Fibroblast of the aortic adventitia (primary cell): ENCODE measurements at regions not wholly inside any gene's neighbourhood (a gene's known extent, or its start where the extent isn't known, plus 50 kb on each side); places are given as distances from the start of the nearest gene placed in this dataset.
A peak's percentile ranks its signal among the peaks of the same experiment; 100 is the strongest.

ENCODE experiments used
- DNase-seq: peaks from one replicate; pipeline ENCODE4 v3.0.0-alpha.2; 2010; ENCODE audit warnings: low read depth
- H3K4me3 ChIP-seq: 2 replicates; pipeline ENCODE4 v1.5.1; 2011; ENCODE audit warnings: low read depth, mild to moderate bottlenecking, control low read depth, low read length, moderate library complexity
- CTCF ChIP-seq: IDR thresholded peaks from 2 replicates; pipeline ENCODE4 v1.5.1; 2011; ENCODE audit warnings: mild to moderate bottlenecking, low read length, control low read depth, inconsistent platforms; ENCODE audit not compliant: insufficient read depth

GRCh38 chr3:56855856-56856512 lies 54.2 kb upstream of the ARHGEF3 start:
- DNase-seq = peak; percentile 56
- peak; percentile 59 for TF ChIP-seq CTCF
- H3K4me3 ChIP-seq = no peak overlapping the region

GRCh38 chr3:56854856-56855611 lies 53.3 kb upstream of the ARHGEF3 start:
- no peak for TF ChIP-seq CTCF
- no peak overlapping the region for H3K4me3 ChIP-seq
- peak; percentile 26 for DNase-seq

- no peak overlapping the region for H3K4me3 ChIP-seq
- no peak for TF ChIP-seq CTCF
- DNase-seq = peak; percentile 83
These were observed 50.5 kb upstream of the ARHGEF3 start for GRCh38 chr3:56851966-56852884.
